Forelimb muscle (tissue), 1 donor: ENCODE measurements at regions not wholly inside any gene's neighbourhood (a gene's known extent, or its start where the extent isn't known, plus 50 kb on each side); places are given as distances from the start of the nearest gene placed in this dataset.
"Not testable (repeated sequence)": the region's sequence is repeated elsewhere in the genome, so short reads cannot be mapped to it uniquely, and the experiment has no call there.

Experiments used
- DNase-seq: peaks from one replicate; pipeline ENCODE4 v3.0.0-alpha.2; 2013; ENCODE audit warnings: low read depth

DNA sequence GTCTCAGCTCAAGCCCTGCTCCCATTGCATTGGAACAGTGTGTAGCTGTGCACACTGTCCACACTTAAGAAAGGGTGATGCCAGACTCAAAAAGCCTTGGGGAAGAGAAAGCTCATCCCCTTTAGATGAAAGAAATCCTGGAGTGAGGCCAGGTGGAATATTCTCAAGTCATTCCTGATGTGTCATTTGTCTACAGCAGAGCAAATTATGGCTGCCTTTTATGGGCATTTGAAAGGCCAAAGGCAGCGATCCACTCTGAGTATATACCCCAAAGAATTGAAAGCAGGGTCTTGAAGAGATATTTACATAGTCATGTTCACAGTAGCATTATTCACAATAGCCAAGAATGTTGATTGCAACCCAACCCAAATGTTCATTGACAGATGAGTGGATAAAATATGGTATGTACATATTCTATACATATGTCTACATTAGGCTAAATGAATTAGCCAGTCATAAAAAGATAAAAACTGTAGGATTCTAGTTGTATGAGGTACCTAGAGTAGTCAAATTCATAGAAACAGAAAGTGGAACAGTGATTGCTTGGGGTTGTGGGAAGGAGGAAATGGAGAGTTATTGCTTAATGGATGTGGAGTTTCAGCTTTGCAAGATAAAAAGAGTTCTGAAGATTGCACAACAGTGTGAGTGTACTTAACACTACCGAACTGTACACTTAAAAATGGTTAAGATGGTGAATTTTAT is 214.9 kb downstream of the KCNRG start:
- no peak for DNase-seq

- no peak for DNase-seq
These were observed 215.4 kb downstream of the KCNRG start for GRCh38 chr13:50230662-50230978.

GRCh38 chr13:50233574-50233973 is 218.3 kb downstream of the KCNRG start:
- DNase-seq: not testable (repeated sequence)

DNA sequence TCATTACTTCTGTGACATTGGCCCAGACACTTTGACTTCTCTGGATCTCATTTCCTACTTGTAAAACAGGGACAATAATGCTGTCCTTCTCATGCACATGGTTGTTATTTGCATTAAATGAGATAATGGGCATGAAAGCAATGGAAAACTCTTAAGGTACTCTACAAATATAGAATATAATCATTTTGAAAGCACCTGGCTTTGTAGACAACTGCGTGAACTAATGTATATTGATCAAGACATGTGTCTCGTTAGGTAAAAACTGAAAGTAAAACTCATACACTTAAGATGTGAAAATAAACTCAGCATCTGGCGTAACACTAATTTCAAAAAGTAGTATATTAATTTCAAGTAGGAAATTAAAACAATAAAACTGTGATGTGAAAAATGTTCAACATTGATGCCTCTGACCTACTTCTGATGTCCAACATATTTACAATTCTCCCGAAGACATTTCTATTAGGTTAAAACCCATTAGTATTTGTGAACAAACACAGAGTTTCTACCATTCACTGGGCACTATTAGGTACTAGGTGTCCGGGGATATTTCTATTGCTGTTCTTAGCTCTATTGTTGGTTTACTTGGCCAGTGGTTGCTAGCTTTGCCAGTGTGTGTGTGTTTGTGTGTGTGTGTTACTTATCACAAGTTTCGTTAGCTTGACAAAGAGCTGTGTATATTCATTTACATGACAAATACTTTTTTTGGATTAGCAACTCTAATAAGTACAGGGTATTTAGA is 220.5 kb downstream of the KCNRG start:
- DNase-seq: no peak

GRCh38 chr13:50236898-50237318 is 221.7 kb downstream of the KCNRG start:
- DNase-seq: no peak

GRCh38 chr13:50238922-50239321 is 223.7 kb downstream of the KCNRG start:
- no peak for DNase-seq

- DNase-seq: no peak
These were observed 226.2 kb downstream of the KCNRG start for GRCh38 chr13:50241479-50241878.

- DNase-seq: no peak
These were observed 228.7 kb downstream of the KCNRG start for GRCh38 chr13:50243931-50244330.

DNA sequence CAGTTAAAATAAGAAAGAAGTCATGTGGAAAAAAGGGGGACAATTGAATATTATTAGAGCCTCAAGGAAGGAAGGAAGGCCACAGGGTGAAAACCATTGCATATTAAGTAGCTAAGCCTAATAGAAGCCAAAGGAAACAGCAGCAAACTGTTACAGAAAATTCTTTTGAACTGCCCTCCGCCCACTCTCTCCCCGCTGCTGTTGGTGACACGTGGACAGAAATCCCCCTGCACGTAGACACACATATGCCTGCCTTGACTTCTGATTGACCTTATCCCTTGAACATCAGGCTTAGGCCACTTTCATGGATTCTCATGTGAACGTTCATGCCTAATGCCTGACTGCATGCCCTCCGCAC is 229.1 kb downstream of the KCNRG start:
- no peak for DNase-seq

DNA sequence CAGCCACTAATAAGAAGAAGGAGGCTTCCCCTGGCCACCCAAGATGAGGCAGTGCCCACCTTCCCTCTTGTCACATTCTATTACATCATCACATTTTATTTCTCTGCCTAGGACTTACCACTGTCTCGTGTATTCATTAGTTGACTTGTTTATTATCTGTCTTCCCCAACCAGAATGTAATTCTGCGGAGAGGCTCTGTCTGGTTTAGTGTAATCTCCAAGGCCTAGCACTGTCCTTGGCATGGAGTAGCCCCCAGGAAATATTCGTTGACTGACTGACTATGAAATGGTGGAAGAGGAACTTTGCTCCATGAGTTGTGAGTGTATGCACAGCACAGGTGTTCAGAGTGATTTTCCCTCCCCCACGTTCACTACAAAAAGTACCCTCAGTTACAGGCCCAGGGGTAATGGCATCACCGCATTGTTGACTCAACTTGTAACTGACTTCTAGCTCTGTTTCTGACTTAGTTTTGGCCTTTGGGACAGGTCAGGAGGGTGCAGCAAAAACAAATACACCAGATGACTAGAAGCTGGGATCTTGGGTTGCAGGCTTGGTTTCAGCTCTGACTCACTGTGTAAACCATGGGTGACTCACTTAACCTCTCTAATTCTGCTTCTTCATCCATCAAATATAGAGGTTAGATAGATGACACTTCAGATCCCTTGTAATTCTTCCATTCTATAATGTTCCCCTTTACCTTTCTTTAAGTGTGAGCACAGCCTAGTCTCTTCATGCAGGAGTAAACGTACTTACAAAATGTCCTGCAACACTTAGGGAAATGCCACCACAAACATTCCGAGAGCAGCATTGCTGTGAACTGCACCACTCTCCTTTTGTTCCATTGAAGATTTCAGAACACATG is 229.7 kb downstream of the KCNRG start:
- DNase-seq: no peak

- DNase-seq: no peak
These were observed 232.0 kb downstream of the KCNRG start for GRCh38 chr13:50247223-50247622.

DNA sequence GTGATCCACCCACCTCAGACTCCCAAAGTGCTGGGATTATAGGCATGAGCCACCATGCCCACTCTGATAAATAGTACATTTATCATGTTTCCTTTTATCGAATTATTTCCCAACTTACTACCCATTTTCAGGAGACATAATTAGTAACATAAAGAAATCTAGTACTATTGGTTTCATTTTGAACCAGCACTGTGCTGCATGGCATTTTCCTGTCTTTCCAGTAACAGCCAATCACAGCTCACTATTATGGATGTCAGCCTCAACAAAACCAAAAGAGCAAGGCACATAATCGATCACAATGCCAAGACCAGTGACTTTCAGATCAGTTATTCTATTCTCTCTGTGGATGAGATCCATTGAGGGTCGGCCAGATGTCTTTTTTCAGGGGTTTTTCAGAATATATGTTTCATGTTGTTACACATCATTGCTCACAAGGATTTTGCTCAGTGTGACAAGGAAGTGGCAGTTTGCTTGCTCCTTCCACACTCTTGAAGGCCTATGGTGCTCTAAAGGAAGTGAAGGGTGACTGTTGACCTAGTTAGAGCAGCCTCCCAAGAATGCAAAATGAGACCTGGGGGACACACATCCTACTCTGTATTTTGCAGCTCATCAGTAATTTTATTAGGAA is 233.4 kb downstream of the KCNRG start:
- DNase-seq: no peak

GRCh38 chr13:50249144-50249521 is 233.9 kb downstream of the KCNRG start:
- DNase-seq: no peak

DNA sequence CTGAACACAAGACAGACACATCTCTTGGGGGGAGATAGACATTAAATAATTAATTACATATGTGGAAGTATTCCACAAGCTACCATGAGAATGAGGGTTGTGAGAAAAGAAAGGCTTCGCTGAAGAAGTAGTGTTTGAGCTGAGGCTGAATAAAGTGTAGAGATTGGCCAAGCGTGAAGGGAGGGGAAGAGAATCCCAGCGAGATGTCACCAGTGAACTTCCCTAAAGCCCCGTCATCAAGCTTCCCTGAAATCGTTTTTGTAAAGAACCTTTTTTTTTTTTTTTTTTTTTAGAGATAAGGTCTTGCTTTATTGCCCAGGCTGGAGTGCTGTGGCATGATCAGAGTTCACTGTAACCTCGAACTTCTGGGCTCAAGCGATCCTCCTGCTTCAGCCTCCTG is 235.2 kb downstream of the KCNRG start:
- no peak for DNase-seq

DNA sequence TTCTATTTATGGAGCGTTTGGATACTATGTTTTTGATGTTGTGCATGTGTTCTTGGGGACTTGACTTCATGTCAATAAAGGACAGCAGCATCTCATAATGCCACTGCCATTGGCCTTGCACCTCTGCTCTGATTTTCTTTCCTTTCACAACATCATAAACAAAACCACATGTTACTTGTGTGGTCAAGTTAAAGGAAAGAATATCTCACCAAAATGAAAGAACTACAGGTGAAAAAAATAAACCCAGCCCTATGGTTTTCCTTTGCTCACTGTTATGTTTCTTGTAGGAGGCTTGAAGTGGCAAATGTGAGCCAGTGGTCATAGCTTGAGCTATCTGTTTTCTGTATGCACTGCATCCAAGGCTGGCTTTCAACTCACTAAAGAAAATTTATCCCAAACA is 240.4 kb downstream of the KCNRG start:
- DNase-seq: no peak

- not testable (repeated sequence) for DNase-seq
These were observed 241.5 kb downstream of the KCNRG start for GRCh38 chr13:50256536-50257321.

- no peak for DNase-seq
These were observed 242.4 kb downstream of the KCNRG start for GRCh38 chr13:50257646-50258045.

GRCh38 chr13:50261130-50261901 is 246.1 kb downstream of the KCNRG start:
- no peak for DNase-seq

DNA sequence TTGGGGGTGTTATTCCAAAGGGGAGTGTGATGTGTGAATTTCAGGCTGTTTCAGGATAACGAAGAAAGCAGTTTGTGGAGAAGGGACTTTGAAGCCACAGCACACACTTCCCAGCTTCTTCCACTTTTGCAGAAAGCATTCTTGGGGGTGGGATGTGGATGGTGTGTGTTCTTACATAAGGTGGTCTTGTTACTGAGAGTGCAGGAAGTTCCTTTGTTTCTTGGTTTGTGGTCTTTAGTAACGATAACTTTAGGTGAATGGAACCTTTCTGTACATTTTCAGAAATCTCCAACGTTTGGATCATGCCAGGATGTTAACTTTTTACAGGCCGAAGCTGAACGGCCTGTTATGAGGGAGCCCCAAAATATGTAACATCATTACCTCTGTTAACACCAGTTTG is 251.8 kb downstream of the KCNRG start:
- DNase-seq: no peak

- no peak for DNase-seq
These were observed 252.7 kb downstream of the KCNRG start for GRCh38 chr13:50267917-50268316.

DNA sequence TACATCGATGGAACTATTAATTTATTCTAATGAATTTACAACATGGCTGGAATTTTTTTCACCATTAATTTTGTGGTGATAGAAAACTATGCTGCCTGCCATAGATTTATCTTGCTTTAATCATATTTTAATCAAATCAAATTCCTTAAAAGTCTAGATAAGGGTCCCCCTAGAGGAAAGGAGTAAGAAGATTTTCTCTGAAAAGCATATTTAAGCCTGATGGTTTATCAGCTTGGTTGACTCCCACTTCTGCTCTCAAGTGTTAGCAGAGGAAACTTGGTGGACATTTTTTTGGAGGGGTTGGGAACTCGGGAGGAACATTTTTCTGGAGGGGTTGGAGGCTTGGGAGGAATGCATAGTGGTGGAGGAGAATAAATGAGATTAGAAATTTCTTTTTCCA is 253.3 kb downstream of the KCNRG start:
- no peak for DNase-seq
